Islet of Langerhans (tissue), 1 donor: ENCODE measurements at regions not wholly inside any gene's neighbourhood (a gene's known extent, or its start where the extent isn't known, plus 50 kb on each side); places are given as distances from the start of the nearest gene placed in this dataset.
"Not testable (repeated sequence)": the region's sequence is repeated elsewhere in the genome, so short reads cannot be mapped to it uniquely, and the experiment has no call there.

Source experiments
- FAIRE-seq: peaks from one replicate; lab custom pipeline; 2011; peaks lifted over from hg19 to GRCh38; lab: Jason Lieb, UNC

- FAIRE-seq = no peak
Observed at GRCh38 chr6:4677011-4677750, 99.0 kb upstream of the CDYL start.

GRCh38 chr6:4676016-4676415 lies 100.2 kb upstream of the CDYL start:
- no peak for FAIRE-seq

DNA sequence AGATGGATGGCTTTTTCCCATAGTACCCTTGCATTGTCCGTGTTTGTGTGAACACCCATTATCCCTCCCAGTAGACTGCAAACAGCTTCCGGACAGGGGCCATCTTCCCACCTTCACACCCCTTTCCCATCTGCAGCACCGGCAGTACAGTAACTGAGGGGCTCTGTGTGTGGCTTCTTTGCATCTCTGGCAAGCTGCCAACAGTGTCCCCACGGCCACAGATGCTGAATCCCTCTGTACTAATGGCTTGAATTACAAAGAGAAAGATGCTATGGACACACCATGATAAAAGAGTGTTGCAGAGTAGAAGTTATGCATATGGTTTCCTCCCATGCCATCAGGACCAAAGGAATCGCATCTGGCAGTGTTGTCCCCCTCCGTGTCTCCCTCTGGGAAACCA lies 101.1 kb upstream of the CDYL start:
- no peak for FAIRE-seq

GRCh38 chr6:4673861-4674260 lies 102.3 kb upstream of the CDYL start:
- FAIRE-seq = no peak

DNA sequence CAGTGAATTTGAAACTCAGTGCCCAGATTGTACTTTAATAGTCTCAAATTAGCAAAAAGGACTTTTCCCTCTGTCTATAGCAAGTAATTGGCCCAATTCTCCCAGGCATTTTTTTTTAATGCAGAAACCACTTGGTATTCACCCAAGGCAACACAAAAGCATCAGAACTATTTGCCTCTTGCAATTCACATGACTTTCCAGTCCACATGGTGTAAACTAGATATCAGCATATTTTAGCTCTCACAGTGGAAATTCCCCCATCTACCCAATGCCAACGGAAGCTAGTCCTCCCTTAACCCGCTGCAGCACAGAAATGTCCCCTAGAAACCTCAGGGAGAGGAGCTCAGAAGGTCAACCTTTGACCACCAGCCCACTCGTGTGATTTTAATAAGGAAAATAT lies 103.4 kb upstream of the CDYL start:
- no peak for FAIRE-seq

DNA sequence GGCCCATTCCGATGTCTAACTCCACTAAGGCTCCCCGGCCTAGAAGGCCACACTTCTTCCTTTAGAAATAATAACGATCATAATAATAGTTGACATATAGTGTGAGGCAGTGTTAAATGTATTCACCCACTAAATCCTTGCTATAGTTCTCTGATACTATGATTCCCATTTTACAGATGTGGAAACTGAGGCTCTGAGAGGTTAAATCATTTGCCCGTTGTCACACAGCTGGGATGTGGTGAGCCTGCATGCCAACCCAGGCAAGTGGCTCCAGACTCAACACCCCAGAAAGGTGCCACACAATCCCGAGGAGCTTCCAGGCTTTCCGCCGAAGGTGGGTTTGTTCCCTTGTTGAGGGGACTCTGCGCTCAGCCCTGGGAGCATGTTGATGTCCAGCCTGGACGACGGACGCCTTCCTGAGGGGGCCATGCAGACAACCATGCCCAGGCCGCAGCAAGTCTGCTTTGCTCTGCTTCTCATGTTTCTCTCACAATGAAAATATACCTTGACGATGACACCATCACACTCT lies 104.6 kb upstream of the CDYL start:
- FAIRE-seq = no peak

DNA sequence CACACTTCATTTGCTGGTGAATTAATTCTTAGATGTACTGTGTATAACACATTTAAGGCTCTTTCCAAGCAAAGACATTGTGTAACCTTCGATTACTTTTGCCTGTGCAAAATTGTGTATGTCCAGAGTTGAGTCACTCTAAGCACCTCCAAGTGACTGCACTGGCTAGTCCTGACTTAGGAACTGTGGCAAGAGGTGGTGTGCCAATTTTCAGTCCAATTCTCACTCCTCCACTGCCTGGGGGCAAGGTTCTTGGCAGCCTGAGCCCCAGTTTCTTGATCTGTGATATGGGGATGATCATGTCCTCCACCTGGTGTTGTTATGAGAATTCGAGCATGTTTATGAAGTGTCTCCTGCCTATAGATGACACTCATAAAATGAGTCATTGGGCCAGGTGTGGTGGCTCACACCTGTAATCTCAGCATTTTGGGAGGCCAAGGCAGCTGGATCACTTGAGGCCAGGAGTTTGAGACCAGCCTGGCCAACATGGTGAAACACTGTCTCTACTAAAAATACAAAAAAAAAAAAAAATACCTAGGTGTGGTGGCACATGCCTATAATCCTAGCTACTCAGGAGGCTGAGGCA lies 105.3 kb upstream of the CDYL start:
- no peak for FAIRE-seq

DNA sequence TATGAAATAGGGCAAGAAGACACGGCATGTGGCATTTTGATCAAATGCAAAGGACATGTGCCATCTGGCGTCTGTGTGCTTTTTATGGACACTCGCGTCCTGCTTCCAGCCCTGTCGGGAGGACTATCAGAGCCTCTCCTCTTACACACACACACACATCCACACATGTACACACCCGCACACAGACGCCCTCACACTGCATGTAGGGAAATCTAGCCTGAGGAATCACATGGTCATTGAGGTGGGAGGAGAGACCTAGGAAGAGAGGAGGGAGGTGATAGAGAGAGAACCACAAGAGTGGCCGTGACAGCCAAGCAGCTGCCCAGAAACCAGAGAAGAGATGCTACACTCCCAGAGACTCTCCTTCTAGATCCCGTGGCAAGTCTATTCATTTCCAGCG lies 105.9 kb upstream of the CDYL start:
- no peak for FAIRE-seq

- FAIRE-seq = no peak
Observed at GRCh38 chr6:4668271-4669179, 107.7 kb upstream of the CDYL start.

DNA sequence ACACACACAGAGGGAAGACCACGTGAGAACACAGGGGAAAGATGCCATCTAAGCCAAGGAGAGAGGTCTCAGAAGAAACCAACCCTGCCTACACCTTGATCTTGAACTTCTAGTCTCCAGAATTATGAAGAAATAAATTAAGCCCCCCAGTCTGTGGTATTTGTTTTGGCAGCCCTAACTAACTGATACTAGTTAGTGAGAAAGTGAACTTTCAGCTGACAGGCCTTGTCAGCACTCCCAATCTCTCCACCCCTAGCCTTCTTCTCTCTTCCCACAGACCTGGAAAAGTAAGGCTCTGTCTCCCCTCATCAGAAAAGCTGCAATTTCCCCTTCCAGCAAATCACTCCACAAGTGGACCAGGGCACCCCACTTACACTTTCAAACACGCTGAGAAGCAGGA lies 108.6 kb upstream of the CDYL start:
- FAIRE-seq = no peak

- no peak for FAIRE-seq
Observed at GRCh38 chr6:4666886-4667513, 109.2 kb upstream of the CDYL start.

DNA sequence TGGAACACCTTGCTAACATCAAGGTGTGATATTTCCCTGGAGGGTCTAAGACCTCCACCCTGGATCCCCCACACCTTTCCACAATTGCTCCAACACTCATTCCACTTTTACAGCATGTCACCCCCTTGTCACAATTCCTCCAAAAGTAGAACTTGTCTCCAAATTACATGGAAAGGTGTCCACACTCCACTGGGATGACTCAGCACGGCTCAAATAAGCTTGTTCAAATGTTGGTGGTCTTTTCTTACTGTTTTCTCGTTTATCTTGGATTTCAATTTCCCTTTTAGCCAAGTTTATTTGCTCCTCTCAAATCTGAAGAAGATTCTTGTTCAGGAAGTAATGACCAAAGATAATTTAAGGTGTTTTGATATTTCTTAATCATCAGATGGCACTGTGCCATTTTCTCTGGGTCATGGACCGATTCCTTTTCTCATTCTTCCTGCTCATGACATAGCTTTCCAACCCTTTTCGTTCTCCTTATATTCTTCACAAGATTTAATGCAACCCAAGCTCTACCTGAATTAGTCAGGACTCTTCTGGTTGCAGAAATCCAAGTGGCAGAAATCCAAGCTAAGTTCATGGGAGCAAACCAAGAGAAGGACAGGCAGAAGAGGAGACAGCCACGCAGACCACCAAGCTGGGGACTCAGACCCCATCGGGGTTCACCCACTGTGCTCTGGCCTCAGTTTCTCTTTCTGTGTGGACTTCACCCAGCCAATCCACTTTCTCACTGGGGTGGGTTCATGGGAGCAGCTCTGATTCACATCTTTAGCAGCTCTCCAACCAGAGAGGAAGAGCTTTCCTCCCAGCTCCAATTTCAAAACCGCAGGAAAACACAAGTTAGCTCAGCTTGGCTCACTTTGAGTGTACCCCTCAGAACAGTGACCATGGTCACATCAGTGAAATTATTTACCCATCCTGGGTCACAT lies 110.5 kb upstream of the CDYL start:
- FAIRE-seq = no peak

DNA sequence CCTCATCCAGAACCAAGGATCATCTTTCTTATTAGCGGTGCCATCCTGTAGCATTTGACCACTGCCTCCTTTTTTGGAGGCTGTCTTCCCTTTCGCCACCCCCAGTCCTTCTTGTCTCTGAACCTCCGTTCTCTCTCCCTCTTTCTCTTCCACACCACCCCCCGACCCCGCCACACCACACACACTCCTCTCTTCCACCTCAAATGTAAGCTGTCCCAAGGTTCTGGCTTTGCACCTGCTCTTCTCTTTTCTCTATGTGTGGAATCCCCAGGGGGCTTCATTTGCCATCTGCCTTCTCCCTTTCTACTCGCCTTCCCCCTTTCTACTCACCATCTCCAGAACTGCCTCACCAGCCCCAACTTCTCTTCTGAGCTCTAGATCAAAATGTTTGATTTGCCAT lies 111.3 kb upstream of the CDYL start:
- FAIRE-seq = no peak

GRCh38 chr6:4664117-4664626 lies 112.0 kb upstream of the CDYL start:
- no peak for FAIRE-seq

DNA sequence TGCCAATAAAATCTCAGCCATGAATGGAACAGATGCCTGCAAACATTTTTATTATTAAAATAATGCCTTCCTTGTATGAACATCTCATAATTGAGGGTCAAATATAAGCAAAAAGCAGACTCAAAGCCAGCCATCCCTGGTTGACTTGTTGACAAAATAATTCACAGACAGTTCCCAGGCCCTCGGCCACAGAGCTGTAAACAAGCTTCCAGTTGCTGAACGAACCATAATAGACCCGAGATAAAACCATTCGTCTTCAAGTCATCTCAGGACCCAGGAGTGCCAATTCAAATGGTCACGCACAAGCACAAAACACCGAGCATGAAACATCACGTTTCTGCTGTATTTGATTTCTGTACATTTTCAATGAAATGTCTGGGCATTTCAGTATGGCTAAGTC lies 113.3 kb upstream of the CDYL start:
- no peak for FAIRE-seq

DNA sequence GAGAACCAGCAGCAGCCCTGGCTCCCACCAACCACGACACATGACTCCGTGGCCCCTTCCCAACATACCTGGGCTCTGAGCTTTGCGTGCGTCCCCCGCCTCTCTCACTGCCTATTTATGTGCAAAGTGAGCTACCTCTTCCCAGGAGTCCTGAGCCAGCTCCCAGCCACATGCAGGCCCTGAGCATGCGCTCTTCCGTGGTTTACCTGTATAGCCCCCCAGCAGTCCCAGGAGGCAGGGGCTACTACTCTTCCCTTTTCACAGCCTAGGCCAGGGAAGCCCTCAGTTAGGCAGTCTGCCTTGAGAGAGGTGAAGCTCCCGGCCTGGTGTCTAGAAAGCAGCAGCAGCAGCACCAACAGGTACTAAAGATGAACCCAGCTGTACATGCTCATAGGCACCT lies 114.8 kb upstream of the CDYL start:
- no peak for FAIRE-seq

DNA sequence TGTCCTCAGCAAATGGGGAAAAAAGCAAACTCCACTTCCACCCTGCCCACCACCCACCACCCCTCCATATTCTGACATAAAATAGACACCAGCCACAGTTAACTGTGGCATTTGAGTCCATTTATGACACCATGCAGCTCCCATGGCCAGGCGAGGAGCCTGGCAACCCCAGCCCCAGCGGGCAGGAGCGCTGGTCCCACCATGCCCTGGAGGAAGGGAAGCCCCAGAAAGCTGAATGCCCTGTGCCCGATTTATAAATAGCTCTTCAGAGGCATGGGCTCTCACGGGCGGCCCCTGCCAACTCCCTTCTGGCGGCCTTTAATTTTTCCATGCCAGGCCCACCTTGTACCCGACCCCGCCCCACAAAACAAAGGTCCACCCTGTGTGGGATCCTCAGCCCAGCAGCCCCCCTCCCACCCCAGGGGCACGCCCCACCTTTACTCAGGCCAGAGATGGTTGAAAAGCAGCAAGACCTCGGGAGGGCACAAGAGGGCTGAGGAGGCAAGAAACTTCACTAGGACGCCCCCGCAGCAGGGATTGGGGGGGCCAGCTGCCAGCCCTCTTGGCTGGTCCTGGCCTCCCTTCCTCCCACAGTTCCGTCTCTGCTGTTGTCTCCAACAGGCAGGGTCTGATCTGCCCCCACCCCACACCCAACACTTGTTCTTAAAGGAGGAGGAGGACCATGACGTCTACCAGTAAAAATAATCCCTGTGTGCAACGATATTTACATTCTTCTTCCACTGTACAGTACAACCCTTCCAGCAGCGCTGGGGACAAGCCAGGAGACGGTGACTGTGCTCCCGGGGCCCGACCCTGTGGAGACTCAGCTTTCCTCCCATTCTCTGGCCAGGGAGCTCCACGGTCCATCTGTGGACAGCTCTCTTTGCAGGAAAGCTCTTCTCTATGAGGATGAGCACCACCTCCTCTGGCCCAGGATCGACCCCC lies 115.6 kb upstream of the CDYL start:
- FAIRE-seq = no peak

DNA sequence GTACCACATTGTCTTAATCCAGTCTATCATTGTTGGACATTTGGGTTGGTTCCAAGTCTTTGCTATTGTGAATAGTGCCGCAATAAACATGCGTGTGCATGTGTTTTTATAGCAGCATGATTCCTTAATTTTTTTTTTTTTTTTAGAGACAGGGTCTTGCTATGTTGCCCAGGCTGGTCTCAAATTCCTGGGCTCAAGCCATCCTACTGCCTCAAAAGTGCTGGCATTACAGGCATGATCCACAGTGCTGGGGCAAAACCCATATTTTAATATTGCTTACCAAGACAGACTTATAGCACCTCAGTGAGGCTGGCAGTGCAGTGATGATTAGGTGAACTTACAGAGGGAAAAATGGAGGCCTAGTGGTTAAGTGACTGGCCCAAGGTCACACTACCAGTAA lies 116.5 kb upstream of the CDYL start:
- FAIRE-seq = not testable (repeated sequence)

- FAIRE-seq = no peak
Observed at GRCh38 chr6:4658486-4658885, 117.7 kb upstream of the CDYL start.

DNA sequence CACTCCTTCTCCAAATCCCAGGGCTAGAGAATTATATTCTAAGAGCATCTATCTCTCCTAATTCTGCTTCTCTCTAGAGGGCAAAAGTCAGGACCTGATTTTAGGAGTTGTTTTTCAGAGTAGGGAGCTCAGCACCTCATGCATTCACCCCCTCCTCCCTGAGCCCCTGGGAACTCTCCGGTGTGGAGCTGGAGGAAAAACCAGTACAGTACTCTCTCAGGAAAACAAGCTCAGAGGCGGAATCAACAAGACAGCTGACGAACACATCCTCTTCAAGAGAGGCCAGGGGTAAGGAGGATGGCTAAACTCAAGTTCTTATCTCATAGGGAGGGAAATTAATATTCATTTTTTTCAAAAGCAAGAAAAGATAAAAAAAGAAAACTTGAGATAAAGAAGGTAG lies 120.1 kb upstream of the CDYL start:
- FAIRE-seq = no peak
